AG09319 (cell line): ENCODE measurements at regions not wholly inside any gene's neighbourhood (a gene's known extent, or its start where the extent isn't known, plus 50 kb on each side); places are given as distances from the start of the nearest gene placed in this dataset.

Source experiments
- DNase-seq: peaks from one replicate; pipeline ENCODE4 v3.0.0-alpha.2; 2010; ENCODE audit warnings: low read depth; ENCODE audit errors: extremely low read depth
- CTCF ChIP-seq: IDR thresholded peaks from 2 replicates; pipeline ENCODE4 v1.5.1; 2011; ENCODE audit warnings: low read depth, mild to moderate bottlenecking, inconsistent platforms, low read length, moderate library complexity

GRCh38 chr10:57188846-57189245 is 827.8 kb upstream of the ZWINT start:
- no peak for TF ChIP-seq CTCF
- no peak for DNase-seq

DNA sequence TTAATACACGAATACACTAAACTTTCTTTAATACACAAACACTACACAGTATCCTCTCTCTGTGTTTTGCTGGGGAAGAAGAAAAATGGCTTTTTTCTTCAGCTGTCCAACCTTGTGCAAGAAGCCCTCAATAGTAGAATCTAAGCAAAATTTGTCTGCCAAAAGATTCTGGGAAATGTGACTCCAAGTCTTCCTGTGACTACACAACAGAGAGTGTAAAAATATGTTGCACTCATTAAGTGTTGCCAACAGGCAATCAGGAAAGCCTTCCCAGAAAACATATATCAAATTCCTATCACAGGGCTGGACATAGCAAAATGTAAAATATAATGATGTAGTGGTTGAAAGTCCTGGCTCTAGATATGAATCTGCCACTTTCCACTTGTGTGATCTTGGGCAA is 825.1 kb upstream of the ZWINT start:
- no peak for TF ChIP-seq CTCF

GRCh38 chr10:57169597-57169996 is 808.5 kb upstream of the ZWINT start:
- TF ChIP-seq CTCF: no peak
- DNase-seq: no peak

More for the DNA sequence above, 825.1 kb upstream of the ZWINT start:
- DNase-seq: no peak

DNA sequence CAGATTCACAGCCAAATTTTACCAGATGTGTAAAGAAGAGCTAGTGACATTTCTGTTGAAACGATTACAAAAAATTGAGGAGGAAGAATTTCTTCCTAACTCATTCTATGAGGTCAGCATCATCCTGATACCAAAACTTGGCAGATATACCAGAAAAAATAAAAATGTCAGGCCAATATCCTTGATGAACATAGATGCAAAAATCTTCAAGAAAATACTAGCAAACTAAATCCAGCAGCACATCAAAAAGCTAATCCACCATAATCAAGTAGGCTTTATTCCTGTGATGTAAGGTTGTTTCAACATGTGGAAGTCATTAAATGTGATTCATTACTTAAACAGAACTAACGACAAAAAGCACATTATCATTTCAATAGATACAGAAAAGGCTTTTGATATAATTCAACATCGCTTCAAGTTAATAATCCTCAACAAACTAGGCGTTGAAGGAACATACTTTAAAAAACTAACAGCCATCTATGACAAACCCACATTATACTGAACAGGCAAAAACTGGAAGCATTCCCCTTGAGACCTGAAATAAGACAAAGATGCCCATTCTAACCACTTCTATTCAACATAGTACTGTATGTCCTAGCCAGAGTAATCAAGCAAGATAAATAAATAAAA is 807.7 kb upstream of the ZWINT start:
- DNase-seq: no peak

DNA sequence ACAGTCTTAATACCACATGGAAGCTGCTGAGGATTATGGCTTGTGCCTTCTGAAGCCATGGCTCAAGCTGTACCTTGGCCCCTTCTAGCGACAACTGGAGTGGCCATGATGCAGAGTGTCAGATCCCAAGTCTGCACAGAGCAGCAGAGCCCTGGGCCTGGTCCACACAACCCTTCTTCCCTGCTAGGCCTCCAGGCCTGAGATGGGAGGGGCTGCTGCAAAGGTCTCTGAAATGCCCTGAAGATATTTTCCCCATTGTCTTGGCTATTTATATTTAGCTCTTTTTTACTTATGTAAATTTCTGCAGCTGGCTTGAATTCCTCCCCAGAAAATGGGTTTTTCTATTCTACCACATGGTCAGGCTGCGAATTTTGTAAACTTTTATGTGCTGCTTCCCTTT is 804.6 kb upstream of the ZWINT start:
- TF ChIP-seq CTCF: no peak
- DNase-seq: no peak

More for the DNA sequence above, 807.7 kb upstream of the ZWINT start:
- no peak for TF ChIP-seq CTCF

GRCh38 chr10:57162231-57162630 is 801.2 kb upstream of the ZWINT start:
- no peak for DNase-seq
- no peak for TF ChIP-seq CTCF

DNA sequence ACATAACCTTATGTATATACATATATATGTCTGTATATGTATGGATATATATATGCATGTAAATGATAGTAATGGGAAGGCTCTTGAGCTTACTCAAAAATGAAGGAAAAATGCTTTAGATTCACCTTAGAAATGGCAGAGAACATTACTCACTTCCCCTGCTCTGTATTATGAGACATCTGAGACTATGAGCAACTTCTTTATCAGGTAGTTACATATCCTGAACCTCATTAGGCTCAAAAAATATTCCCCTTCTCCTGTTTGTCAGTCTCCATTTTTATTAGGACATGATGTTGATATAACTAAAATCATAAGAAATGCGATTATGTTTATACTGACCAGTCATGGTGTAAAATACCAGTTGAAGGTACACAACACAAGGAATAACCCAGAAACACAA is 800.1 kb upstream of the ZWINT start:
- no peak for TF ChIP-seq CTCF
- DNase-seq: no peak
